HCT116 (cell line): ENCODE measurements at regions not wholly inside any gene's neighbourhood (a gene's known extent, or its start where the extent isn't known, plus 50 kb on each side); places are given as distances from the start of the nearest gene placed in this dataset.

ENCODE experiments used
- ATAC-seq: fragments of 200-7000 bp; cut with Tn5 transposase; 2 replicates; pipeline ENCODE4 v1.9.1; 2020; ENCODE audit warnings: mild to moderate bottlenecking, moderate library complexity
- BruUV-seq: library from RNA; stranded (reverse); fragments of 400-500 nt; replicated peaks from 2 replicates; lab custom pipeline; 2021; lab: Mats Ljungman, UMichigan
- CTCF ChIA-PET: fragments of 300-600 bp; sonication (Branson Sonifier 250); formaldehyde crosslinking; loops from one replicate; lab custom pipeline; 2021; ENCODE audit warnings: antibody characterized with exemption; lab: Charles Lee
- POLR2A ChIA-PET: fragments of 300-600, 350-600 bp; sonication (Branson Sonifier 250); formaldehyde crosslinking; loops from one replicate; lab custom pipeline; 2021; ENCODE audit warnings: antibody characterized with exemption; lab: Charles Lee
- RAD21 ChIA-PET, 2 experiments: fragments of 300-600 bp; sonication (Branson Sonifier 250); formaldehyde crosslinking; loops; one replicate each; lab custom pipeline; 2023; ENCODE audit warnings: low total read pairs in 2 of 2; ENCODE audit not compliant: uncharacterized antibody in 2 of 2, unreplicated experiment in 2 of 2, low non-redundant PET in 1 of 2; lab: Charles Lee
- DNase-seq: peaks from one replicate; pipeline ENCODE4 v3.0.0-alpha.2; 2010; ENCODE audit warnings: low read depth, low spot score
- H2AFZ ChIP-seq: fragments of 200-600 bp; shearing (Covaris generic), sonication (generic); 2 replicates; pipeline ENCODE4 v1.6.1; 2017; ENCODE audit warnings: low read depth, mixed run types, mixed read lengths, antibody characterized with exemption, low read length; ENCODE audit not compliant: poor library complexity, severe bottlenecking
- H3K27ac ChIP-seq: 2 replicates; pipeline ENCODE4 v1.5.1; 2012; ENCODE audit warnings: low read depth, low read length
- H3K27me3 ChIP-seq: fragments of 200-600 bp; sonication (generic); 2 replicates; pipeline ENCODE4 v1.6.1; 2016; ENCODE audit warnings: mixed run types, low read length, mixed read lengths; ENCODE audit not compliant: insufficient read depth
- H3K36me3 ChIP-seq, 2 experiments: fragments of 200-500 bp in 1 of 2; fragments of 200-600 bp in 1 of 2; sonication (Bioruptor generic) in 1 of 2; sonication (generic) in 1 of 2; 2 replicates each; pipeline versions ENCODE4 v1.5.1 to v1.6.1; 2014 to 2016; ENCODE audit warnings: low read length in 2 of 2, inconsistent platforms in 1 of 2, mixed read lengths in 1 of 2, mixed run types in 1 of 2; ENCODE audit not compliant: insufficient read depth in 2 of 2, control insufficient read depth in 1 of 2
- H3K4me1 ChIP-seq, 2 experiments: fragments of 200-600 bp in 1 of 2; sonication (generic) in 1 of 2; 2 replicates each; pipeline versions ENCODE4 v1.5.1 to v1.6.1; 2012 to 2017; ENCODE audit warnings: low read length in 2 of 2, inconsistent platforms in 1 of 2, mild to moderate bottlenecking in 1 of 2, mixed read lengths in 1 of 2, mixed run types in 1 of 2, moderate library complexity in 1 of 2; ENCODE audit not compliant: insufficient read depth in 2 of 2, control insufficient read depth in 1 of 2
- H3K4me2 ChIP-seq: fragments of 200-600 bp; sonication (generic); 2 replicates; pipeline ENCODE4 v1.6.1; 2017; ENCODE audit warnings: mixed run types, low read length, mixed read lengths
- H3K4me3 ChIP-seq, 2 experiments: fragments of 200-600 bp in 1 of 2; sonication (generic) in 1 of 2; replicated peaks in 1 of 2; 2 replicates each; pipeline ENCODE4 v1.5.1; 2011 to 2016; ENCODE audit warnings: low read length in 2 of 2, control low read depth in 1 of 2, low read depth in 1 of 2, mild to moderate bottlenecking in 1 of 2, mixed read lengths in 1 of 2, mixed run types in 1 of 2
- H3K79me2 ChIP-seq: fragments of 200-600 bp; sonication (generic); 2 replicates; pipeline ENCODE4 v1.6.1; 2017; ENCODE audit warnings: mild to moderate bottlenecking, mixed run types, low read length, moderate library complexity, mixed read lengths; ENCODE audit not compliant: insufficient read depth
- H3K9ac ChIP-seq: fragments of 200-600 bp; sonication (generic); 2 replicates; pipeline ENCODE4 v1.6.1; 2016; ENCODE audit warnings: low read length, mixed read lengths
- H3K9me2 ChIP-seq: fragments of 200-600 bp; sonication (generic), shearing (Covaris generic); 2 replicates; pipeline ENCODE4 v1.6.1; 2017; ENCODE audit warnings: mixed run types, mild to moderate bottlenecking, moderate library complexity; ENCODE audit not compliant: insufficient read depth
- H3K9me3 ChIP-seq, 2 experiments: fragments of 200-500 bp in 1 of 2; fragments of 200-600 bp in 1 of 2; sonication (Bioruptor generic) in 1 of 2; sonication (generic) in 1 of 2; 2 replicates each; pipeline ENCODE4 v1.6.1; 2014 to 2017; ENCODE audit warnings: low read length in 2 of 2, mixed read lengths in 2 of 2, inconsistent platforms in 1 of 2, low read depth in 1 of 2, mild to moderate bottlenecking in 1 of 2, mixed run types in 1 of 2, moderate library complexity in 1 of 2; ENCODE audit not compliant: control insufficient read depth in 1 of 2, insufficient read depth in 1 of 2
- H4K20me1 ChIP-seq: fragments of 200-600 bp; sonication (generic), shearing (Covaris generic); 2 replicates; pipeline ENCODE4 v1.6.1; 2017; ENCODE audit warnings: mixed run types, mild to moderate bottlenecking, moderate library complexity; ENCODE audit not compliant: insufficient read depth
- CBX3 ChIP-seq: IDR thresholded peaks from 2 replicates; pipeline ENCODE4 v1.6.1; 2012; ENCODE audit warnings: low read depth
- EGR1 ChIP-seq: IDR thresholded peaks from 2 replicates; pipeline ENCODE4 v1.6.1; 2012; ENCODE audit warnings: low read depth
- ELF1 ChIP-seq: IDR thresholded peaks from 2 replicates; pipeline ENCODE4 v1.6.1; 2012; ENCODE audit warnings: low read depth, borderline replicate concordance
- EZH2 ChIP-seq: fragments of 200-600 bp; sonication (generic); IDR thresholded peaks from 2 replicates; pipeline ENCODE4 v1.6.1; 2017; ENCODE audit warnings: antibody characterized with exemption, mixed run types
- POLR2A ChIP-seq: IDR thresholded peaks from 2 replicates; pipeline ENCODE4 v1.7.0; 2011; ENCODE audit warnings: borderline replicate concordance; ENCODE audit not compliant: insufficient read depth, insufficient read length; ENCODE audit errors: extremely low read depth
- POLR2AphosphoS5 ChIP-seq: IDR thresholded peaks from 2 replicates; pipeline ENCODE4 v1.6.1; 2011; ENCODE audit warnings: mild to moderate bottlenecking, low read depth, low read length, moderate library complexity
- RAD21 ChIP-seq: IDR thresholded peaks from 2 replicates; pipeline ENCODE4 v1.6.1; 2012; ENCODE audit warnings: low read depth, mild to moderate bottlenecking
- SP1 ChIP-seq: IDR thresholded peaks from 2 replicates; pipeline ENCODE4 v1.6.1; 2012; ENCODE audit warnings: low read depth
- SRF ChIP-seq: IDR thresholded peaks from 2 replicates; pipeline ENCODE4 v1.6.1; 2012; ENCODE audit warnings: low read depth
- YY1 ChIP-seq: IDR thresholded peaks from 2 replicates; pipeline ENCODE4 v1.6.1; 2011; ENCODE audit warnings: low read length, low read depth, moderate library complexity, mild to moderate bottlenecking; ENCODE audit not compliant: insufficient replicate concordance; ENCODE audit errors: extremely low read depth
- ZFX ChIP-seq: fragments of 450-650 bp; IDR thresholded peaks from 2 replicates; pipeline ENCODE4 v1.6.1; 2017
- intact Hi-C: fragments of 100-400 bp; cut with micrococcal nuclease; formaldehyde crosslinking; loops from 2 replicates; pipeline ENCODE4 v1.10.0; 2022
- TF ChIP-seq, protein P1 (sequence below), 3 experiments: fragments of 200-600 bp in 1 of 3; sonication (generic) in 1 of 3; IDR thresholded peaks in 2 of 3; conservative IDR thresholded peaks in 1 of 3; 2 replicates each; pipeline ENCODE4 v1.5.1; 2012 to 2017; ENCODE audit warnings: low read depth in 2 of 3, low read length in 2 of 3, antibody characterized with exemption in 1 of 3, borderline replicate concordance in 1 of 3, control low read depth in 1 of 3, mild to moderate bottlenecking in 1 of 3, mixed read lengths in 1 of 3, mixed run types in 1 of 3, moderate library complexity in 1 of 3; ENCODE audit not compliant: insufficient read depth in 1 of 3

DNA sequence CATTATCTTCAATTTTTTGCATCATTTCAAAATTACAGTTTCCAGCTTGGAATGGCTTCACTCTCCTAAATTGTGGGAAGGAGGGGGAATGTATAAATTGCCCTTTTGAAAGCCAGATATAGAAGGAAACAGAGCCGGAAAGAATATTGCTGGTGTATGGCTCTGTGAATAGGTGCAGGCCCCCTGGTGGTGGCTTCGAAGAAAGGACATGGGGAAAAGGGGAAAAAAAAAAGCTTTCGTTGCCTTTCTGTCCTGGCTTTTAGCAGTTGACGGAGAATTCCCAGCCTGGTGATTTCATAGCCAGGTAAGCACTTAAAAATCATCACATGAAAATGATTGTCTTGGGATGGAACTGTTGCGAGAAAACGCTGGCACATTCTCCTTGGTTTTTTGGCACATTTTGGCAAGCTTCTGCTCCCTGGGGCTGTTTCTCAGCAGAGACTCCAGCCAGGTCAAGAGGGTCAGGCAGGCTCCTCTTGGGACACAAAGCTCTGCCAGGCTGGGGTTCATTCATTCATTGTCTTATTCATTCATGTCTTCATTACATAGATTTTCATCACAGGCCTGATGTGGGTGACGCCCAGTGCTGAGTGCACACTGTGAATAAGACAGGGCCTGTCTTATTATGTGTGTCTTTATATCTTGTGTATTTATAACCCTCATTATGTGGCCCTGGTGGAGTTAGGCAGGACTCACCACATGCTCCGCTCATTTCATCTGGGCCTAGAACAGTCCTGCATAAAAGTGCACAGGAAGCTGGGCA lies 300.0 kb upstream of the TPM1 start:
- POLR2A ChIA-PET, result no interaction called here
- TF ChIP-seq, protein P1, sequence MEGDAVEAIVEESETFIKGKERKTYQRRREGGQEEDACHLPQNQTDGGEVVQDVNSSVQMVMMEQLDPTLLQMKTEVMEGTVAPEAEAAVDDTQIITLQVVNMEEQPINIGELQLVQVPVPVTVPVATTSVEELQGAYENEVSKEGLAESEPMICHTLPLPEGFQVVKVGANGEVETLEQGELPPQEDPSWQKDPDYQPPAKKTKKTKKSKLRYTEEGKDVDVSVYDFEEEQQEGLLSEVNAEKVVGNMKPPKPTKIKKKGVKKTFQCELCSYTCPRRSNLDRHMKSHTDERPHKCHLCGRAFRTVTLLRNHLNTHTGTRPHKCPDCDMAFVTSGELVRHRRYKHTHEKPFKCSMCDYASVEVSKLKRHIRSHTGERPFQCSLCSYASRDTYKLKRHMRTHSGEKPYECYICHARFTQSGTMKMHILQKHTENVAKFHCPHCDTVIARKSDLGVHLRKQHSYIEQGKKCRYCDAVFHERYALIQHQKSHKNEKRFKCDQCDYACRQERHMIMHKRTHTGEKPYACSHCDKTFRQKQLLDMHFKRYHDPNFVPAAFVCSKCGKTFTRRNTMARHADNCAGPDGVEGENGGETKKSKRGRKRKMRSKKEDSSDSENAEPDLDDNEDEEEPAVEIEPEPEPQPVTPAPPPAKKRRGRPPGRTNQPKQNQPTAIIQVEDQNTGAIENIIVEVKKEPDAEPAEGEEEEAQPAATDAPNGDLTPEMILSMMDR (IDR thresholded peaks at IDR 0.05 in 2 of 3, conservative IDR thresholded peaks at IDR 0.05 in 1 of 3; ENCODE audit: borderline replicate concordance in 1 of 3, insufficient read depth in 1 of 3, low read depth in 2 of 3, low read length in 2 of 3), result peak; percentile 66 to 89 (median 83); a peak in 5 of 6 replicates
- TF ChIP-seq SRF, result no peak
- peak; percentile 57; the same call in 1 of the 2 replicates for TF ChIP-seq RAD21
- TF ChIP-seq, all 23 proteins: peak for 2
- Histone ChIP-seq H3K4me1 (peaks cover 11 to 37% of the 10 kb centered on the region in 2 experiments), H3K36me3 (no peaks in the 10 kb centered on the region), H3K9me3 (no peaks in the 10 kb centered on the region), H2AFZ (peak overlapping the region; percentile 93), H3K4me2 (peak overlapping the region; percentile 64), H3K27me3 (no peaks in the 10 kb centered on the region), H3K4me3 (peak overlapping the region in 1 of 2 experiments; percentile 27; a peak in 1 of 4 replicates), H3K9me2 (no peaks in the 10 kb centered on the region), H3K9ac (0 out of 2 replicates have a peak overlapping the region, but pooled peaks have one; percentile 2), H4K20me1 (no peaks in the 10 kb centered on the region), H3K79me2 (no peaks in the 10 kb centered on the region), H3K27ac (no peak overlapping the region)
- BruUV-seq, result no TSS peak
- intact Hi-C loops, result loop anchor here (5.0 kb wide), 1 partner anchor 350 kb away; the partner anchor contains the start of gene TLN2
- ChIA-PET CTCF (interaction anchor here (0.6 to 2.5 kb wide), 27 partner anchors 8 to 1647 kb away, joined by 3 to 17 read pairs (median 3); no protein-coding TSS in a partner anchor), RAD21 (no interaction called here)
- ATAC-seq (peak; percentile 72; the same call in 1 of the 2 replicates), DNase-seq (peak; percentile 42)

GRCh38 chr15:62745621-62746225 lies 296.8 kb upstream of the TPM1 start:
- RAD21 ChIA-PET, result no interaction called here
- no peaks in the 10 kb centered on the region for H3K36me3 ChIP-seq
- DNase-seq, result no peak
- TF ChIP-seq CBX3, result no peak
- no peak for TF ChIP-seq ELF1
- no peak for TF ChIP-seq SP1
- TF ChIP-seq POLR2A, result no peak
- TF ChIP-seq EZH2, result no peak
- TF ChIP-seq YY1, result no peak
- TF ChIP-seq ZFX, result no peak
- TF ChIP-seq POLR2AphosphoS5, result no peak
- no peak for TF ChIP-seq EGR1
- TF ChIP-seq, all 23 proteins: peak for 0
- no TSS peak for BruUV-seq
- ChIA-PET CTCF (no interaction called here), POLR2A (no interaction called here)
- intact Hi-C loops, result no loop called here
- Histone ChIP-seq H3K79me2 (no peaks in the 10 kb centered on the region), H3K9me2 (no peaks in the 10 kb centered on the region), H3K9me3 (no peaks in the 10 kb centered on the region), H3K27me3 (no peaks in the 10 kb centered on the region), H4K20me1 (no peaks in the 10 kb centered on the region), H3K9ac (no peak overlapping the region), H3K4me1 (peaks cover 0 to 13% of the 10 kb centered on the region in 2 experiments; a peak in 2 of 4 replicates), H3K27ac (no peak overlapping the region), H2AFZ (no peak overlapping the region), H3K4me3 (no peak overlapping the region), H3K4me2 (no peak overlapping the region)
- no peak for ATAC-seq
